ENCODE measurements at regions not wholly inside any gene's neighbourhood (a gene's known extent, or its start where the extent isn't known, plus 50 kb on each side); places are given as distances from the start of the nearest gene placed in this dataset.

GRCh38 chr13:40495621-40496001, 170.8 kb downstream of the FOXO1 start:
- H3K27ac ChIP-seq, result no peak overlapping the region
- no peak overlapping the region for H3K4me3 ChIP-seq
- TF ChIP-seq EP300 (IDR thresholded peaks at IDR 0.05) (no peak), POLR2A (IDR thresholded peaks at IDR 0.05) (no peak), CTCF (IDR thresholded peaks at IDR 0.05) (no peak), POLR2AphosphoS5 (IDR thresholded peaks at IDR 0.05) (no peak)
- no peak for DNase-seq
- H3K36me3 ChIP-seq, result no peaks in the 10 kb centered on the region
- peaks cover 0 to 10% (median 5%) of the 10 kb centered on the region in 4 donors for H3K4me1 ChIP-seq
- 51 to 63% (median 60%) methylated on average over 7 of the region's 7 CpGs for WGBS, 5 donors
- no peaks in the 10 kb centered on the region for H3K27me3 ChIP-seq
- intact Hi-C loops (cut with DNase I; ENCODE audit: low total_unique reads), result no loop called here
- no peaks in the 10 kb centered on the region for H3K9me3 ChIP-seq

- TF ChIP-seq CTCF (IDR thresholded peaks at IDR 0.05) (no peak), POLR2A (IDR thresholded peaks at IDR 0.05) (no peak), POLR2AphosphoS5 (IDR thresholded peaks at IDR 0.05) (no peak), EP300 (IDR thresholded peaks at IDR 0.05) (no peak)
- intact Hi-C loops (cut with DNase I; ENCODE audit: low total_unique reads), result no loop called here
- no peak for DNase-seq
- 88 to 92% (median 91%) methylated on average over 8 of the region's 8 CpGs for WGBS, 5 donors
- H3K27ac ChIP-seq, result no peak overlapping the region
- no peaks in the 10 kb centered on the region for H3K9me3 ChIP-seq
- no peaks in the 10 kb centered on the region for H3K36me3 ChIP-seq
- peaks cover 0 to 10% (median 5%) of the 10 kb centered on the region in 4 donors for H3K4me1 ChIP-seq
- H3K4me3 ChIP-seq, result no peak overlapping the region
- no peaks in the 10 kb centered on the region for H3K27me3 ChIP-seq
Measured at GRCh38 chr13:40496035-40496810, 170.2 kb downstream of the FOXO1 start.

- intact Hi-C loops (cut with DNase I; ENCODE audit: low total_unique reads), result no loop called here
- TF ChIP-seq EP300 (IDR thresholded peaks at IDR 0.05) (no peak), CTCF (IDR thresholded peaks at IDR 0.05) (no peak)
- Histone ChIP-seq H3K9me3 (no peaks in the 10 kb centered on the region), H3K4me1 (peaks cover 0 to 10% (median 5%) of the 10 kb centered on the region in 4 donors), H3K4me3 (no peak overlapping the region), H3K27me3 (no peaks in the 10 kb centered on the region), H3K27ac (no peak overlapping the region), H3K36me3 (no peaks in the 10 kb centered on the region)
- DNase-seq, result no peak
- WGBS, 5 donors, result 71 to 79% (median 74%) methylated on average over 4 of the region's 4 CpGs
Measured at GRCh38 chr13:40498461-40498860, 168.0 kb downstream of the FOXO1 start.

GRCh38 chr13:40502236-40502635, 164.2 kb downstream of the FOXO1 start:
- Histone ChIP-seq H3K4me1 (peaks cover 0 to 4% (median 0%) of the 10 kb centered on the region in 4 donors), H3K27ac (no peak overlapping the region), H3K9me3 (no peaks in the 10 kb centered on the region), H3K27me3 (no peaks in the 10 kb centered on the region), H3K36me3 (no peaks in the 10 kb centered on the region), H3K4me3 (no peak overlapping the region)
- no peak for DNase-seq
- WGBS, 5 donors, result 69 to 80% (median 70%) methylated on average over 3 of the region's 3 CpGs
- TF ChIP-seq EP300 (IDR thresholded peaks at IDR 0.05) (no peak), POLR2AphosphoS5 (IDR thresholded peaks at IDR 0.05) (no peak)
- intact Hi-C loops (cut with DNase I; ENCODE audit: low total_unique reads), result no loop called here

- DNase-seq, result no peak
- no peak overlapping the region for H3K27ac ChIP-seq
- no peaks in the 10 kb centered on the region for H3K27me3 ChIP-seq
- H3K36me3 ChIP-seq, result no peaks in the 10 kb centered on the region
- no peak for TF ChIP-seq EP300 (IDR thresholded peaks at IDR 0.05)
- TF ChIP-seq POLR2A (IDR thresholded peaks at IDR 0.05), result no peak
- no peak for TF ChIP-seq CTCF (IDR thresholded peaks at IDR 0.05)
- no peak for TF ChIP-seq POLR2AphosphoS5 (IDR thresholded peaks at IDR 0.05)
- intact Hi-C loops (cut with DNase I; ENCODE audit: low total_unique reads), result no loop called here
- H3K4me3 ChIP-seq, result no peak overlapping the region
- 86 to 97% (median 89%) methylated on average over 2 of the region's 2 CpGs for WGBS, 5 donors
- no peaks in the 10 kb centered on the region for H3K9me3 ChIP-seq
- peaks cover 0 to 7% (median 0%) of the 10 kb centered on the region in 4 donors for H3K4me1 ChIP-seq
Measured at GRCh38 chr13:40503011-40503410, 163.4 kb downstream of the FOXO1 start.
